GM18858 (cell line): ENCODE measurements at regions not wholly inside any gene's neighbourhood (a gene's known extent, or its start where the extent isn't known, plus 50 kb on each side); places are given as distances from the start of the nearest gene placed in this dataset.

Experiments
- ATAC-seq: cut with Tn5 transposase; IDR thresholded peaks from one replicate; pipeline ENCODE4 v1.9.1; 2021; ENCODE audit not compliant: unreplicated experiment

DNA sequence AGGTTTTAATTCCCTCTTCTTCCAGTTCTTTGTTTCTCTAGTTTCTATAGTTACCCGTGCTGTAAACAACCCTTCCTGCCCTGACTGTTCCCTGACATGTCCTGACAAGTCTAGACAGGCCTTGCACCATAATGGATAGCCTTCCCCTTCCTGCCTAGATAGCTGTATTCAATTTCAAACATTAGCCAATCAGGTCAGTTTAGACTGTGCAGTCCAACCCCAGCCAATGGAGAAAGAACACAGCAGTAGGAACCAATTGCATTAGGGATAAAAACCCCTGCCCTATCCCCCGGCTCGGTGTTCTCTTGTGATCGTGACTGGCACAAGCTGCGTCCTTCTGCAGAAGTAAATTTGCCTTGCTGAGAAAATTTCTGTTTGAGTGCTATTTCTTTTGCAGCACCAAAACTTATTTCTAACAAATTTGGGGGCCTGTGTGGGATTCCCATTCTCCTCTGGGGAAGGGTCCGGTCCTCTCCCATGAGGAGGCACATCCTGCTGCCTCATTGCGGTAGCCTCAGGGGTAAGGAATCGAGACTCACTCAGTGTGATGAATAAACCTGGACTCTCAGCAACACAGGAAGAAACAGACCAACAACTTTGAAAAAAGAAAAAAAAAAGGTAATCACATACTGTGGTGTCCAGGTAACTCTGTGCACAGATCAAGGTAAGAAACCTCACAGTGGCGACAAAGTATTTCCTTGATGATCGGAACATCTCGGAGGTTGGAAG, 248.7 kb upstream of the ECI2 start:
- no peak for ATAC-seq

DNA sequence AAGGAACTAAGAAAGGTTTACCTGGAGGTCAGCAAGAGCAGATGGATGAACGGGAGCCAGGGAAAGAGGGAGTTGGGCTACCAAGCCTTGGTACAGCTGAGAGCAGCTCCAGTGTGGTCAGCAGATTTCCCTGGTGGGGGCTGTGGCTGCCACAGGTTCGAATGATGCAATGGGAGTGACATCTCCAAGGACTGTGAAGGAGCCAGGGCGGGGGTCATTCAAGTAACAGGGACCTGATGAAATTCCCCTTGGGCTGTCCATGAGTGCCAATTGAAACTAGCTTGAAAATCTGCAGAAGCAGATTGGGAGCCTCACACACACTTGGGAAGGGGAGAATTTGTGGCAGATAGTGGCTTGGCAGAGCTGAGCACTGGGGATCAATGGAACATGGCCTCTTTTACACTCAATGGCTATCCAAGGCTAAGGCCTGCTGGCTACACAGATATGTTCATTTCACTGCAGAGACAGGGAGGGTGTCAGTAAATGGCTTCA, 247.0 kb upstream of the ECI2 start:
- no peak for ATAC-seq

DNA sequence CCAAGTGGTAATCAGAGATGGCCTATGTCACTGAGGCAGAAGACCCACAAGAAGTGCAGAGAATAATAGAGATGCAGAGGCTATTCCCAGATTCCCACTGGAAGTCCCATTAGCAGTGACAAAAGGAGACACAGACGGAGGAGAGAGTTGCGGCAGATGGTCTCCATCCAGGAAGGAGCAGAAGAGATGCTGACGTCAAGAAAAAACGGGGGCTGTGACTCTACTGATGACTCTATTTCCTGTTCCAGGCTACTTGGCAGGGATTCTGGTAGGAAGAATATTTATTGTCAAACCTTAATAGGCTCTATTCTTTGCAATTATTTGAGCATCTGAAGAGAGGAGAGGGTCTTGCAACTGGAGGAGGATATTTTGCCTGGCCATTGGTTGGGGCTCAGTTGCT, 246.0 kb upstream of the ECI2 start:
- no peak for ATAC-seq

DNA sequence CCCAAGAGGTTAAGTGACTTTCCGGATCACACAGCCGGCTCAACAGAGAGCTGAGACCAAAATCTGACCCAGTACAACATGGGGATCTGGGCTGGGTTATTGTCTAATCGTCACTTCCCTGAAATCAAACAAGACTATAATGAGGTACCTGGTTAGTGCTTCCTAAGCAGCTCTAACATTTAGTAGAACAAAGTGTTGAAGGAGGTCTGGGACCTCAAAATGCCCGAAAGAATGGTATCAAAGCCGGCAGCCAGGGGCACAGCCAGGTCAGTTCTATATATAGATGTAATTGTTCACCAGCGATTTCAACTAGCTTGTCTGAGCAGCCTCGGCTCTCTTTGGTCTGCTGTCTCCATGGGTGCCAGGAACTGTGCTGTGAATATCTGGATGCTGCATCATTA, 245.5 kb upstream of the ECI2 start:
- ATAC-seq, result no peak

DNA sequence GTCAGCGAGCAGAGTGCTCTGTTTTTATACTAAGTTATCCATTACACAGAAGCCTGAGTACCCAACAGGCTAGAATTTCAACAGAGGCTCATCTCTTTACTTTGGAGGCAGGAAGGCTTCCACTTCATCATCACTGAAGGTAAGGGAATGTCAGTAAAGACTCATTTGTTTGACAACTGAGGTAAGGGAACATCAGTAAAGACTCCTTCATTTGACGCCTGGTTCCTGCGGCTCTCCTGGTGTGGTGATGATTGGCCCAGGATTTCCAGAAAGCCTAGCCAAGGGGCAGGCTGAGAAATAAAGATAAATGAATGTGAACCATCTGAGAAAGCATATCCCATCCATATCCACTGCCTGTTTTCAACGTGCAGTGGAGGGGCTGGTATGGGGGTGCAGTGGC, 244.6 kb upstream of the ECI2 start:
- ATAC-seq, result no peak

DNA sequence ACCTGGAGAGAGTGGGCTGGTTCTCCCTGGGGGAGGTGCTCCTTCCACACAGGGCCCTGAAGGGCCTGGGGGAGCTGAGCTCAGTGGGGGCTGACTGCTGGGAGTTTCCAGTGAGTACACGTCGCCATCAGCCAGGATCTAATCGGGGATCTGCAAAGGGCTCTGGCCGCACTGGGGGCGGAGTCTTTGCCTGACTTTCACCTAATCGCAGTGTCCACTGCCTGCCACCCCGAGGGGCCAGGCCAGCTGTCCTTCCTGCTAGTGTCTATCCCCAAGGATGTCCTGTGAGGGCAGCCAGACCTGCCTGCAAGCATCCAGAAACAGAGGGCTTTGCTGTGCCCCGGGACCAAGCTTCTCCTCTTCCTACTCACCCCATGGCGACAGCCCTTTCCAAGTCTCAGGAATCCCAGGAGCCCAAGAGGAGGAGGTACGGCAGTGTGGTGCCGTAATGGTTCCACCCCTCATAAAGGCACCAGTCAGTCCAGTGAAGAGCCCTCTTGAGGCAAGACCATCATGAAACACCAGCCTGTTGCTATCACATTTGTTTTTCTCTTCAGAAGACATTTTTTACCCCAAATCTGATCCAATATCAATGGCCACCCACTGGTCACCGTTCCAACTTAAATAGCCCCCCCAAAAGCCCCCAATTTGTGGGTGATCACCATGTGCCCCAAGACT, 243.1 kb upstream of the ECI2 start:
- no peak for ATAC-seq

DNA sequence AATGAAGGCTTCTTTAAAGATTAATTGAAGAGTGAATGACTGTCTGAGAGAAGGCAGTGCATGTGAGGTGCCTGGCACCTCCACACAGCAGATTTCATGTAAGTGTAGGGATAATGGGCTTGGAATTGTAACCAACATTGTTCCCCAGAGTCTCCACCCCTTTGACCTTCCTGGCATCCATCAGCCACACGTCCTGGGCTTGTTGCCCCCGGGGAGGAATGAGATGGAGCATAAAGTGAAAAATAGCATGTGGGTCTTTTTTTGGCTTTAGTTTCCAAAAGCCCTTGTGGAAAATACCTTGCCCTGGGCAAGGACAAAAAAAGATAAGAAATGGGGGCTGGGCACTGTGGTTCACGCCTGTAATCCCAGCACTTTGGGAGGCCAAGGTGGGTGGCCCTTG, 242.2 kb upstream of the ECI2 start:
- ATAC-seq, result no peak

DNA sequence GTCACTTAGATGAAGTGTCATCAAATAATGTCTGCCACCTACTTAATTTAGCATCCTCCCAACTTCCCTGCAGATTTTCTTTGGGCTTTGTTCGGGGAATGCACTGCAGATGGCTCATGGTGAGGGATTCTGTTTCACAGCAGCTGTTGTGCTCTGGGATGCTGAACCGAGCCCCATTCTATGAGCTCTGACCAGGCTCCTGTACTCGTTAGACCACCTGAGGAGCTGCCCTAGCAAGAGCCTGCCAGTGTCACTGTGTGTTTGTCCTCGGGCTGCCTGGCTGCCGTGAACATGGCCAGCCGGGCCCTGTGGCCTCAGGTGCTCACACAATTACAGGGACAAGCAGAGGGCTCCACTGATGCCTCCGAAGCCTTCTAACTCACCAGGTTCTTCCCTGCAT, 238.8 kb upstream of the ECI2 start:
- no peak for ATAC-seq

DNA sequence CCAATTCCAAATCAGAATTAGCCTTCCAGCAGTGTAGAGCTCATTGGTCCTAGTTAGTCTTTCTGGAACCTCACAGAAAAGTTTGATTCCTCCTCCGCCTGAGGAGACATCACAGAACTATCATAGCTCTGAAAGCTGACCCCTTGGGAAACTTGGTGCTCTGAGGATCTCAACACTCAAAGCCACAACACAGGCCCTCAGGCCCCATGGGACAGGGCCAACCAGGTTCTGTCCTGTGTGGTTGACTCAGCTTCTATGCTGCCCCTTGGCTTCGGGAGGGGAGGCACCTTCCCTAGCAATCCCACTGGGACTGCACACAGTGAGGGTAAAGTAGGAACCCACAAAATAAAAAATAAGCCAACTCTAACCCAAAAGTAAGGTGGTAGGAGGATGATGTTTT, 237.5 kb upstream of the ECI2 start:
- no peak for ATAC-seq

DNA sequence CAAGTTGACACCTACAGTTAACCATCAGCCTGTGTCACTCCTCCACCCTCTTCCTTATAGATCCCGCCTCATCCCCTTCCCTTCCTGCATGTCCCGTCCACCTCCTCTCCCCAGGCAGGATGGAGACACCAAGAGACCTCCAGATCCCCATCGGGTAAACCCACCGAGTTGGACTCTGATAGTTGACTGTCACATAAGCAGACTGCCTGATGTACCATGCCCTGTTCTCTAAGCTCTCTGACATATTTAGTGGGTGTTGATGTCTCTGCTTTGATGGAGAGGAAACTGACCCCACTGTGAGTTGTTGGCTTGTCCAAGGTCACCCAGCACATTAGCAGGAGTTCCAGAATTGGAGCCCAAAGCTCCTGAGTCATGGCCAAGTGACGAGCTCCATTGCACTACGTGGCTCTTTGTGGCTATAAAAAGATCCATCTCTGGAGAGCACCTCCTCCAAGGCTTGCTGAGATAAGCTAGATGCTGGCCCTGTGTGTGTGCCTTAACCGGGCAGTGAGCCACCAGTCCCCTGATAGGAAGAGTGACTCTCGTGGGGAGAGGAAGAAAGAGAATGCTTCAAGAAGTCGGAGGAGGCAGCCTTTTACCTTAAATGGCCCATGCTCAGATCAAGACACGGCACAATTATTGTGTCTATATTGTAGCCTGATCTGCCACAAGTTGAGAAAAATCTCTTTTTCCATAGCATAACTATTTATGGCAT, 236.0 kb upstream of the ECI2 start:
- no peak for ATAC-seq

DNA sequence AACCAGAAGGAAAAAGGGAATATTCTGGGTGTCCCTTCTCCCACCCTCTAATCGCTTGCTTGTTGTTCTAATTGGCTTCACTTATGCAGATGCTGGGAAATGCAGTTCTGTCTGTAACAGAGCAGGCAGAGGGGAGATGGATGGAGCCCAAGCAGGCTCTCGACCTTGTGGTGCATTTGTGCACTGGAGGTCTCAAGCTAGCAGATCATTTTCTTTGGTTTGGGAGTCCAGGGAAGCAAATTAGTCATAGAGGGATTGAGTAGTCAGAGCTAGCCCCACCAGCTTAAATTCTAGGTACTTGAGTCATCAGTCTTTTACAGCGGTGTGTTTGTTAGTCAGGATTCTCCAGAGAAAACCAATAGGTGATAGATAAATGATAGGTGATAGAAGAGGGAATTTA, 234.7 kb upstream of the ECI2 start:
- ATAC-seq, result no peak

DNA sequence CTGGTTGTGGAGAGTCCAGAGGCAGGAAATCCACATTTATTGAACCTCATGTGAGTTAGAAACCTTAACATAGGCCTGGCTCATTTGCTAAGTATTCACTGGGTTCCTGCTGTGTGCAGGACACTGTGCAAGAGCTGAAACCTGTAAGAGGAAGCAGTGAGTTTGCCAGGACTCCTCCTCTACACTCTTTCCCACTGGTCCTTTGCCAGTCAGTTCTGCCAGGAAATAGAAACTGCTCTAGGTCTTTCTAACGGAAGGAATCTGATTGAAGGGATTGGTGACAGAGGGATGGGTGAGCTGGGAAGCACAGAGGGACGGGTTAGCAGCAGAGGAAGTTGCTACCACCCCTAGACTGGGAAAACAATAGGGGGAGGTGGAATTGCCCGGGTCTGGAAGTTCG, 234.2 kb upstream of the ECI2 start:
- ATAC-seq, result no peak

DNA sequence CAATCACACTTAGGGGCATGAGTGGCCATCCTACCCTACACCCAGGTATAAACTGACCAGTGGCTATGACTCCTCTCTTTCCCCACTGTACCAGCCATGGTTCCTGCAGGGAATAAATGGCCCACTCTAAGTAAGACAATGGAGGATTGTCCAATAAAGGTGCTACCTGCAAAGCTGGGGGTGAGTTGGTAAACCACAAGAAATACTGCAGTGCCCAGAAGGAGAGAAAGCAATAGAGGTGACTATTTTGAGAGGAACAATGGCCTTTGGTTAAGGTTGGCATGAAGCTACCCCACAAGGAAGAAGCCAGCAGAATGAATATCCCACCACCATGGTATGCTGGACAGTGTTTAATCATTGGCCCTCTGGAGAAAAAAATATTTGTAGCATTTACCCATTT, 233.3 kb upstream of the ECI2 start:
- no peak for ATAC-seq

DNA sequence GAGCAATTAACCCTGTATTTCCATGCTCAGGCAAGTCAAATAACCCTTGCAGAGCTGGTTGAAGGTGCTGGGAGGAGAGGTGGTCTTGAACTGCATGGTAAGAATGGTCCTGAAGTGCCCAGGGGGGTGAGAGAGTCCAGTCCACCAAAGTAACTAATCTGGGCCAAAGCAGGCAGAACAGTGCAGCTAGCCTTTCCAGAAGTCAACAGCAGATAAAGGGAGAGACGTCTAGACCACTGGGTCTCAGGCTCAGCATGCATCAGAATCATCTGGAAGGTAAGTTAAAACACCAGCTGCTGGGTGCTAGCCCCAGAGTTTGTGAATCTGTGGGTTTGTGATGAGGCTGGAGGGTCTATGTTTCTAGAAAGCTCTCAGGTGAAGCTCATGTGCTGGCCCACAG, 232.3 kb upstream of the ECI2 start:
- no peak for ATAC-seq

DNA sequence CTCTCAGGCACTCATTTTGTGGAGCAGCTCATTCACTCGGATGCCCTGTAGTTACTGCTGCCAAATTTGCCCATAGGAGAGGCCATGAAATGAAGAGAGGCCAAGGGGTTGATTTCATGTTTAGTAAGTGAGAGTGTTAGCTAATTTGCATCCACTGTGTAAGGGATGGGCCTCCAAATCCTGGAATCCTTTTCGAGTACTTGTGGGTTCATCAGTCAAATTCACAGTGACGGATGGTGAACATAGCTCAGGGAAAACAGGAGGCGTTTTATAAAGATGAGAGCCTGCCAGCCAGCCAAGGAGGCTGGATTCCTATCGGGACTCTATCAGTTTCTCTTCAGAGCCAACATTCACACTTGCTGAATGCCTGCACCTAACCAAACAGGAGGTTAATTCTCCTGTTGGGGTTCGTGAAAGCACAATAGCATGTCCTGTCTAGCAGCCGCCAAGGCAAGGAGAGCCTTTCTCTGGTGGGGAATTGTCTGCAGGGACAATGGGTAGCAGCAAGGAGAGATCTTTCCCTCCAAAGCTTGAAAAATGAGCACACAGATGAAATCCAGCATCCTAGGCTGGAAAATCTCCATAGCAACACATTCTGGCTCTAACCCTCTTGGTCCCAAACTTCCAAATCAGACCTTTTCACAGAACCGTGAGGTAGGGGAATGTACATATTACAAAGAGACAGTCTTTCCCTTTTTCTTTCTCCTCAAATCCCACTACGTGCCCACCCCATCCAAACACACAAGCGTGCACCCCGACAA, 231.4 kb upstream of the ECI2 start:
- no peak for ATAC-seq

DNA sequence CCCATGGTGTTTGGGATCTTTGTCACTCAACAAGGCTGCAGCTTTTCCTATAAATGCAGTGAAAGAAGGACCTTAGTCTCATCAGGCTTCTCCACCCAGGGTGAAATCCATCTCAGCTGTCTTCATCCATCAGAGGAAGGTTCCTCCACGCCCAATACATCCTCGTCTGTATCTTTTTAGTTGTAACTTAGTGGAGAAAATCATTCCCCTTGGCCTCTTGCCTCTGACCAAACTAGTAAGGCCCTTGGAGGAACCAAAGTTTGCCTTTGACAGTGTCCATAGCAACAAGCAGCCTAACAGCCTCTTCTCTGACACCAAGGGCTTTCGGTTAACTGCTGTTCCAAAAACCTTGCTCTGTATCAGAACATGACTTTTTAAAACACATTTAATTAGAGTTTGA, 230.3 kb upstream of the ECI2 start:
- ATAC-seq, result no peak

DNA sequence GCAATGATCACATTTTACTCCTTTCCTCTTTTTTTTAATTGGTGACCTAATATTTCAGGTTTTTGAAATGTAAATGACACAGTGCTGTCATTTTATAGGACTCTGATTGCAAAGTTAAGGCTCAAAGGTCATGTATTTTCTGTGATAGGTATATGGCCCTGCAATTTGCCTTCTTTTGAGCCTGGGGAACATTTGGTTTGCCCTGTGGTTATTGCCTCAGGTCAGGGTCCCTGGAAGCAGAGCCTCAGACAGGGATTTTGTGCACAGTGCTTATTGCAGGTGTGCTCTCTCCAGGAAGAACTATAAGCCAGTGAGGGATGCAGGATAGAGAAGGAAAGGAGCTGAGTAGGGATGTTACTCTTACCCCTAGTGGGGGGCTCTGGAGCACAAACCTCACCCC, 229.3 kb upstream of the ECI2 start:
- no peak for ATAC-seq

DNA sequence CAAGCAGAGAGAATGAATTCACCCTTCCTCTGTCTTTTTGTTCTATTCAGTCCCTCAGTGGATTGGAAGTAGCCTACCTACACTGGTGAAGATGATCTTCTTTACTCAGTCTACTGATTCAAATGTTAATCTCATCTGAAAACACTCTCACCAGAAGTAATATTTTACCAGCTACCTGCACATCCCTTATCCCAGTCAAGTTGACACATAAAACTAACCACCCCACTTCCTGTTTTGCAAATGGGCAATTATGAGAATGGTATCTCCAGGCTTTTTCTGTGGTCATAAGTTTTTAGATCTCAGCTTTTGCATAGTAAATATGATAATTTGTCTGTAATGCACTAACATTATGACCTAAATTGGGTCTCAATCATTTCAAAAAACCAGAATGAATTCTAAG, 228.8 kb upstream of the ECI2 start:
- ATAC-seq, result no peak

DNA sequence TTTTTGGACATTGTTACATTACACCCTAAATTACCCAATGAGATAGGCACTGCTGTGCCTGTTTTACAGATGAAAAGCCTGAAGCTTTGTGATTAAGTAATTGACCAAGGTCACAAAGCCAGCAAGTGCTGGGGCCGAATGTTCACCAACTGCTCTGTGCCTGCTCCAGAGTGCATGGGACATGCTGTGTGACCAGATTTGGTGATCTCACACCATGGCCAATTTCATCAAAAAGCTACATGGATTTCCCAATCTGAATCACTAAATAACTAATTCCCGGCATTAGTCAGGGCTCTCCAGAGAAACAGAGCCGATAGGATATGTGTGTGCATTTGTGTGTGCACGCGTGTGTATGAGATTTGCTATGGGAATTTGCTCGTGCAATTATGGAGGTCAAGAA, 228.3 kb upstream of the ECI2 start:
- no peak for ATAC-seq

DNA sequence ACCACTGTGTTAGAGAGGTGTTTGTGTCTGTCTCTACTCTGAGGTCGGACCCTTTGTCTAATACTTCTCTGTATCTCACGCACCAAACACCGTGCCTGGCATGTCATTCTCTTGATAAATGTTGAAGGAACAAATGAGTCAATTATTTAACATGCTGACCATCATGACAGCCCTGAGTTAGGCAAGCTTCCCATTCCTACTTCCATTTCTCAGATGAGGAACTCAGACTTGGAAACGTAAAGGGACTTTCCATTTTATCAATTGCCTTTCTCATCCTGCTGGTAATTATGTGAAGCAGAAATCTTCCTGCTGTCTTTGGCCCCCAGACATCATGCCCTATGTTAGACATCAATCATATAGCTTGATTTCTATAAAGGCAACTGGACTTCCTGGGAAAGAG, 227.0 kb upstream of the ECI2 start:
- ATAC-seq, result no peak

DNA sequence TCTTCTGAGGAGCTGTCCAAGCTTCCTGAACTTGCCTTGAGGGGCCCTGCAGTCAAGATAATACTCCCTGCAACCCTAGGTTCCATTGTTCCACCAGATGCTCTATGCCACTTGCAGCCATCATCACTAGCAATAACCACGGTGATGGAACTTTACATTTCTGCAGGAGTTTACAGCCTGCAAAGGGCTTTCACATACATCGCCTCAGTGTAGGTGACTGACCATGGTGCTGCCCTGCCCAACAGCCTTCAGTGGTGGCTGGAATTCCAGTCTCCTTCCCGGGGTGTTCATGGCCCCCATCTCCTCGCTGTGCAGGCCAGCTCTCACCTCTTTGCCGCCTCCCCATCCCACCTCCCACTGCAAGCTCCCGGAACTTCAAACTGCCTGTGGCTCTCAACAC, 225.5 kb upstream of the ECI2 start:
- no peak for ATAC-seq
